Immature natural killer cell (primary cell): ENCODE measurements at regions not wholly inside any gene's neighbourhood (a gene's known extent, or its start where the extent isn't known, plus 50 kb on each side); places are given as distances from the start of the nearest gene placed in this dataset.
"Not testable (repeated sequence)": the region's sequence is repeated elsewhere in the genome, so short reads cannot be mapped to it uniquely, and the experiment has no call there.

Experiments
- DNase-seq, 3 donors: peaks; one replicate each; pipeline ENCODE4 v3.0.0; 2022; ENCODE audit warnings: mixed read lengths in 1 of 3
- H3K27ac Mint-ChIP-seq, 6 donors: one replicate each; pipeline ENCODE4 v1.8.0; 2020; ENCODE audit warnings: mixed read lengths in 6 of 6, mild to moderate bottlenecking in 5 of 6, inconsistent platforms in 4 of 6, moderate library complexity in 3 of 6
- H3K27me3 Mint-ChIP-seq, 3 donors: one replicate each; pipeline ENCODE4 v1.8.0; 2020 to 2021; ENCODE audit warnings: low read depth in 3 of 3, mild to moderate bottlenecking in 3 of 3, mixed read lengths in 3 of 3, moderate library complexity in 3 of 3, inconsistent platforms in 1 of 3
- H3K36me3 Mint-ChIP-seq, 3 donors: one replicate each; pipeline ENCODE4 v1.8.0; 2020; ENCODE audit warnings: mixed read lengths in 3 of 3, inconsistent platforms in 2 of 3, mild to moderate bottlenecking in 2 of 3
- H3K4me1 Mint-ChIP-seq, 2 donors: one replicate each; pipeline ENCODE4 v1.8.0; 2020; ENCODE audit warnings: inconsistent platforms in 2 of 2, mild to moderate bottlenecking in 2 of 2, mixed read lengths in 2 of 2, moderate library complexity in 1 of 2
- H3K4me3 Mint-ChIP-seq, 5 donors: one replicate each; pipeline ENCODE4 v1.8.0; 2020; ENCODE audit warnings: mild to moderate bottlenecking in 5 of 5, mixed read lengths in 5 of 5, inconsistent platforms in 3 of 5, moderate library complexity in 3 of 5
- H3K9me3 Mint-ChIP-seq, 6 donors: one replicate each; pipeline ENCODE4 v1.8.0; 2020; ENCODE audit warnings: mild to moderate bottlenecking in 6 of 6, mixed read lengths in 6 of 6, inconsistent platforms in 4 of 6, moderate library complexity in 3 of 6

GRCh38 chr1:100820195-100820594 lies 74.4 kb downstream of the EXTL2 start:
- H3K36me3 Mint-ChIP-seq: peaks cover 3 to 10% (median 5%) of the 10 kb centered on the region in 3 donors
- not testable (repeated sequence) for H3K4me3 Mint-ChIP-seq, H3K4me1 Mint-ChIP-seq, DNase-seq, H3K9me3 Mint-ChIP-seq, H3K27me3 Mint-ChIP-seq, H3K27ac Mint-ChIP-seq

- not testable (repeated sequence) for H3K4me1 Mint-ChIP-seq, H3K9me3 Mint-ChIP-seq, H3K4me3 Mint-ChIP-seq, H3K27ac Mint-ChIP-seq, DNase-seq, H3K36me3 Mint-ChIP-seq, H3K27me3 Mint-ChIP-seq
These were observed 72.7 kb downstream of the EXTL2 start for GRCh38 chr1:100821919-100822318.
